ENCODE measurements at regions not wholly inside any gene's neighbourhood (a gene's known extent, or its start where the extent isn't known, plus 50 kb on each side); places are given as distances from the start of the nearest gene placed in this dataset.

DNA sequence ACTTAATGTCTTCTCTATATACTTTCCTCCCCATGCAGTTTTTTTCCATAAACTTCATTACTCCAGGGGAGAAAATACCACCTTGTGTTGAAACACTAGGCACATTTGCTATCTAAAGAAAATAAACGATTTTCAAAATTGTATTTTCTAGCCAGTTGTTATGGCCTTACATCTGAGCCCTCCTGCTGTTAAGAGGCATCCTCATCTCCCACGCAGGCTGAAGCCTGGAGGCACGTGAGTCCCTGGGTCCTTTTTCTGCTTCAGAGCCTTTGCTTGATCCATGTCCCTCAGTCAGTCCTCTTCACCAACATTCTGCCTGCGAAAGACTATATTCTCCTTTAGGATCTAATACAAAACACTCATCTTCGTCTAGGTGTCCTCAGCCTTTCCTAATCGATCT is 479.6 kb upstream of the ZNF717 start:
- TF ChIP-seq, protein P1, sequence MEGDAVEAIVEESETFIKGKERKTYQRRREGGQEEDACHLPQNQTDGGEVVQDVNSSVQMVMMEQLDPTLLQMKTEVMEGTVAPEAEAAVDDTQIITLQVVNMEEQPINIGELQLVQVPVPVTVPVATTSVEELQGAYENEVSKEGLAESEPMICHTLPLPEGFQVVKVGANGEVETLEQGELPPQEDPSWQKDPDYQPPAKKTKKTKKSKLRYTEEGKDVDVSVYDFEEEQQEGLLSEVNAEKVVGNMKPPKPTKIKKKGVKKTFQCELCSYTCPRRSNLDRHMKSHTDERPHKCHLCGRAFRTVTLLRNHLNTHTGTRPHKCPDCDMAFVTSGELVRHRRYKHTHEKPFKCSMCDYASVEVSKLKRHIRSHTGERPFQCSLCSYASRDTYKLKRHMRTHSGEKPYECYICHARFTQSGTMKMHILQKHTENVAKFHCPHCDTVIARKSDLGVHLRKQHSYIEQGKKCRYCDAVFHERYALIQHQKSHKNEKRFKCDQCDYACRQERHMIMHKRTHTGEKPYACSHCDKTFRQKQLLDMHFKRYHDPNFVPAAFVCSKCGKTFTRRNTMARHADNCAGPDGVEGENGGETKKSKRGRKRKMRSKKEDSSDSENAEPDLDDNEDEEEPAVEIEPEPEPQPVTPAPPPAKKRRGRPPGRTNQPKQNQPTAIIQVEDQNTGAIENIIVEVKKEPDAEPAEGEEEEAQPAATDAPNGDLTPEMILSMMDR (IDR thresholded peaks at IDR 0.05): no peak
- TF ChIP-seq GABPA (IDR thresholded peaks at IDR 0.05; ENCODE audit: low read depth) (no peak), SIN3A (IDR thresholded peaks at IDR 0.05; ENCODE audit: borderline replicate concordance, low read depth, low read length) (no peak), EZH2phosphoT487 (IDR thresholded peaks at IDR 0.05; ENCODE audit: borderline replicate concordance, low read depth) (no peak), RFX5 (IDR thresholded peaks at IDR 0.05; ENCODE audit: low read length) (no peak), RAD21 (IDR thresholded peaks at IDR 0.05; ENCODE audit: low read length) (no peak), JUND (IDR thresholded peaks at IDR 0.05) (no peak), POLR2AphosphoS5 (IDR thresholded peaks at IDR 0.05; ENCODE audit: low read depth, low read length) (no peak)
- TF ChIP-seq, protein P2, sequence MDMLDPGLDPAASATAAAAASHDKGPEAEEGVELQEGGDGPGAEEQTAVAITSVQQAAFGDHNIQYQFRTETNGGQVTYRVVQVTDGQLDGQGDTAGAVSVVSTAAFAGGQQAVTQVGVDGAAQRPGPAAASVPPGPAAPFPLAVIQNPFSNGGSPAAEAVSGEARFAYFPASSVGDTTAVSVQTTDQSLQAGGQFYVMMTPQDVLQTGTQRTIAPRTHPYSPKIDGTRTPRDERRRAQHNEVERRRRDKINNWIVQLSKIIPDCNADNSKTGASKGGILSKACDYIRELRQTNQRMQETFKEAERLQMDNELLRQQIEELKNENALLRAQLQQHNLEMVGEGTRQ (IDR thresholded peaks at IDR 0.05; ENCODE audit: borderline replicate concordance, low read depth, low read length): no peak
- TF ChIP-seq, protein P3, sequence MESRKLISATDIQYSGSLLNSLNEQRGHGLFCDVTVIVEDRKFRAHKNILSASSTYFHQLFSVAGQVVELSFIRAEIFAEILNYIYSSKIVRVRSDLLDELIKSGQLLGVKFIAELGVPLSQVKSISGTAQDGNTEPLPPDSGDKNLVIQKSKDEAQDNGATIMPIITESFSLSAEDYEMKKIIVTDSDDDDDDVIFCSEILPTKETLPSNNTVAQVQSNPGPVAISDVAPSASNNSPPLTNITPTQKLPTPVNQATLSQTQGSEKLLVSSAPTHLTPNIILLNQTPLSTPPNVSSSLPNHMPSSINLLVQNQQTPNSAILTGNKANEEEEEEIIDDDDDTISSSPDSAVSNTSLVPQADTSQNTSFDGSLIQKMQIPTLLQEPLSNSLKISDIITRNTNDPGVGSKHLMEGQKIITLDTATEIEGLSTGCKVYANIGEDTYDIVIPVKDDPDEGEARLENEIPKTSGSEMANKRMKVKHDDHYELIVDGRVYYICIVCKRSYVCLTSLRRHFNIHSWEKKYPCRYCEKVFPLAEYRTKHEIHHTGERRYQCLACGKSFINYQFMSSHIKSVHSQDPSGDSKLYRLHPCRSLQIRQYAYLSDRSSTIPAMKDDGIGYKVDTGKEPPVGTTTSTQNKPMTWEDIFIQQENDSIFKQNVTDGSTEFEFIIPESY (IDR thresholded peaks at IDR 0.05; ENCODE audit: borderline replicate concordance, low read depth): no peak
- TF ChIP-seq, protein P4, sequence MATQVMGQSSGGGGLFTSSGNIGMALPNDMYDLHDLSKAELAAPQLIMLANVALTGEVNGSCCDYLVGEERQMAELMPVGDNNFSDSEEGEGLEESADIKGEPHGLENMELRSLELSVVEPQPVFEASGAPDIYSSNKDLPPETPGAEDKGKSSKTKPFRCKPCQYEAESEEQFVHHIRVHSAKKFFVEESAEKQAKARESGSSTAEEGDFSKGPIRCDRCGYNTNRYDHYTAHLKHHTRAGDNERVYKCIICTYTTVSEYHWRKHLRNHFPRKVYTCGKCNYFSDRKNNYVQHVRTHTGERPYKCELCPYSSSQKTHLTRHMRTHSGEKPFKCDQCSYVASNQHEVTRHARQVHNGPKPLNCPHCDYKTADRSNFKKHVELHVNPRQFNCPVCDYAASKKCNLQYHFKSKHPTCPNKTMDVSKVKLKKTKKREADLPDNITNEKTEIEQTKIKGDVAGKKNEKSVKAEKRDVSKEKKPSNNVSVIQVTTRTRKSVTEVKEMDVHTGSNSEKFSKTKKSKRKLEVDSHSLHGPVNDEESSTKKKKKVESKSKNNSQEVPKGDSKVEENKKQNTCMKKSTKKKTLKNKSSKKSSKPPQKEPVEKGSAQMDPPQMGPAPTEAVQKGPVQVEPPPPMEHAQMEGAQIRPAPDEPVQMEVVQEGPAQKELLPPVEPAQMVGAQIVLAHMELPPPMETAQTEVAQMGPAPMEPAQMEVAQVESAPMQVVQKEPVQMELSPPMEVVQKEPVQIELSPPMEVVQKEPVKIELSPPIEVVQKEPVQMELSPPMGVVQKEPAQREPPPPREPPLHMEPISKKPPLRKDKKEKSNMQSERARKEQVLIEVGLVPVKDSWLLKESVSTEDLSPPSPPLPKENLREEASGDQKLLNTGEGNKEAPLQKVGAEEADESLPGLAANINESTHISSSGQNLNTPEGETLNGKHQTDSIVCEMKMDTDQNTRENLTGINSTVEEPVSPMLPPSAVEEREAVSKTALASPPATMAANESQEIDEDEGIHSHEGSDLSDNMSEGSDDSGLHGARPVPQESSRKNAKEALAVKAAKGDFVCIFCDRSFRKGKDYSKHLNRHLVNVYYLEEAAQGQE (IDR thresholded peaks at IDR 0.05; ENCODE audit: low read depth, low read length): no peak
- TF ChIP-seq, protein P5, sequence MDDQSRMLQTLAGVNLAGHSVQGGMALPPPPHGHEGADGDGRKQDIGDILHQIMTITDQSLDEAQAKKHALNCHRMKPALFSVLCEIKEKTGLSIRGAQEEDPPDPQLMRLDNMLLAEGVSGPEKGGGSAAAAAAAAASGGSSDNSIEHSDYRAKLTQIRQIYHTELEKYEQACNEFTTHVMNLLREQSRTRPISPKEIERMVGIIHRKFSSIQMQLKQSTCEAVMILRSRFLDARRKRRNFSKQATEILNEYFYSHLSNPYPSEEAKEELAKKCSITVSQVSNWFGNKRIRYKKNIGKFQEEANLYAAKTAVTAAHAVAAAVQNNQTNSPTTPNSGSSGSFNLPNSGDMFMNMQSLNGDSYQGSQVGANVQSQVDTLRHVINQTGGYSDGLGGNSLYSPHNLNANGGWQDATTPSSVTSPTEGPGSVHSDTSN (IDR thresholded peaks at IDR 0.05): no peak
